ENCODE measurements at regions not wholly inside any gene's neighbourhood (a gene's known extent, or its start where the extent isn't known, plus 50 kb on each side); places are given as distances from the start of the nearest gene placed in this dataset.

DNA sequence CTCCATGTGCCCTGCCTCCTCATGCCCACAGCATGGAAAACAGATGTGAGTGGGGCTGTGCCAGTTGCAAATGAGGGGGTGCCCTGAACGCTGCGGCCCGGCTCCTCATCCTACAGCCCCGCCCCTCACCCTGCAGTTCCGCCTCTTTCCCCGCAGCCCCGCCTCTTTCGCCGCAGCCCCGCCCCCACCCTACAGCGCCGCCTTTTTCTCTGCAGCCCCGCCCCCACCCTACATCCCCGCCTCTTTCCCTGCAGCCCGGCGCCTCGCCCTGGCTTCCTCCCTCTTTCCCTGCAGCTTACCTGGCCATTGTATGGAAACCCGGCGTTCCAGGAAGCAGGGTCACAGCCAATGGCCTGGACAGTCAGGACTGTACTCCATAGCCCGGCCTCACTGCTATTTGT is 284.9 kb downstream of the TLE3 start:
- TF ChIP-seq, protein P1, sequence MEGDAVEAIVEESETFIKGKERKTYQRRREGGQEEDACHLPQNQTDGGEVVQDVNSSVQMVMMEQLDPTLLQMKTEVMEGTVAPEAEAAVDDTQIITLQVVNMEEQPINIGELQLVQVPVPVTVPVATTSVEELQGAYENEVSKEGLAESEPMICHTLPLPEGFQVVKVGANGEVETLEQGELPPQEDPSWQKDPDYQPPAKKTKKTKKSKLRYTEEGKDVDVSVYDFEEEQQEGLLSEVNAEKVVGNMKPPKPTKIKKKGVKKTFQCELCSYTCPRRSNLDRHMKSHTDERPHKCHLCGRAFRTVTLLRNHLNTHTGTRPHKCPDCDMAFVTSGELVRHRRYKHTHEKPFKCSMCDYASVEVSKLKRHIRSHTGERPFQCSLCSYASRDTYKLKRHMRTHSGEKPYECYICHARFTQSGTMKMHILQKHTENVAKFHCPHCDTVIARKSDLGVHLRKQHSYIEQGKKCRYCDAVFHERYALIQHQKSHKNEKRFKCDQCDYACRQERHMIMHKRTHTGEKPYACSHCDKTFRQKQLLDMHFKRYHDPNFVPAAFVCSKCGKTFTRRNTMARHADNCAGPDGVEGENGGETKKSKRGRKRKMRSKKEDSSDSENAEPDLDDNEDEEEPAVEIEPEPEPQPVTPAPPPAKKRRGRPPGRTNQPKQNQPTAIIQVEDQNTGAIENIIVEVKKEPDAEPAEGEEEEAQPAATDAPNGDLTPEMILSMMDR (IDR thresholded peaks at IDR 0.05; ENCODE audit: low read depth, low read length, poor library complexity, severe bottlenecking), result no peak
- TF ChIP-seq EZH2phosphoT487 (IDR thresholded peaks at IDR 0.05; ENCODE audit: borderline replicate concordance, low read length), result no peak

Data from DOHH2 (cell line).